Fibroblast of peridontal ligament (primary cell): ENCODE measurements at regions not wholly inside any gene's neighbourhood (a gene's known extent, or its start where the extent isn't known, plus 50 kb on each side); places are given as distances from the start of the nearest gene placed in this dataset.
"Not testable (repeated sequence)": the region's sequence is repeated elsewhere in the genome, so short reads cannot be mapped to it uniquely, and the experiment has no call there.

ENCODE experiments used
- DNase-seq: peaks from one replicate; pipeline ENCODE4 v3.0.0-alpha.2; 2010; ENCODE audit errors: extremely low read depth

DNA sequence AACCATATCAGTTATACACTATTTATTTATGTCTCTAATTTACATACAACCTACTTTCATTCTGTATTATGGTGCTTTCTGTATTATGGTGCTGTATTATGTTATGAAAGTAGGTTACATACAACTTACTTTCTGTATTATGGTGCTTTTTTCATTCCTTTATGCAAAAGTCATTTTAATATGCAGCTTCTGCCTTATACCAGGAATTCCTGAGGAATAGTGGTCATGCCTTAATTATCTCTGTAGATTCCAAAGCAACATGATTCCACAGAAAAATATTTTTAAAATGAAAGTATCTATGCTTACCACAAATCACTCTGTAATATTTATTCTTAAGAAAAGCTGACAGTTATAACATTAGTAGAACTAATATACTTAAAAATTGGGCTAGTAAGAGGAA, 922.0 kb upstream of the NRXN1 start:
- peak; percentile 71 for DNase-seq

DNA sequence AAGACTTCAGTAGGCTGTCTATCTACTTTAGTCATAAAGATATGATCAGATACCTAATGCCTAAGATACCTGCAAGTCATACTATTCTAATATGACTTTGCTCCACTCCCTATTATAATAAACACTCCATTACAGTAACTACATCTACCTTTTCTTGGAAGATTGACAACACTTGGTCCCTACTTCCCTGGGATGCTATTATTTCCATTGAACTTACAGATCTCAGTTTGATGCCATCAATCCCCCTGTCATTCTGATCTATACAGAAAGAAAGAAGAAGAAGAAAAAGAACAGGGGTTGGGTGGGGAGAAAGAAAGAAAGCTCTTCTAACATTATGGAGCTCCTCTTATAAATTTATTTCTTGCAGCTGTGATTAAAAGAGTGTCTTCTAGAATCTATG, 889.1 kb upstream of the NRXN1 start:
- DNase-seq: no peak

DNA sequence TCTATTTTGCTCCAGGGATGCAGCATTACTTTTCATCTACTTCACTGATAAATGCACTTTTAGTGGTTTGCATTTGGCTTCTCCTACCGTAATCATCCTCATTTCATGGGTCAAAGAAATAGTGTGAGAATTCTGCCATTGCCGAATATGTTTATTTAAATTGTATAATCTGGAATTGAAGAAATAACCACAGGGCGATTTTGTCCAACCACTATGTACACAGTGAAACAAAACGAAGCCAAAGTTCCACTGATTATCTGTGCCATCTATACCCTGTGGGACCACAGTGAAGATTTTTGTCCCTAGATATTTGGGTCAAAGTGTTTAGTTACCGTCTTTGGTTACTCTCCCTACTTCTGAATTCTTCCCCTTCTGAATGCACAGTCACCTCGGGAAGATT, 888.6 kb upstream of the NRXN1 start:
- peak; percentile 80 for DNase-seq

DNA sequence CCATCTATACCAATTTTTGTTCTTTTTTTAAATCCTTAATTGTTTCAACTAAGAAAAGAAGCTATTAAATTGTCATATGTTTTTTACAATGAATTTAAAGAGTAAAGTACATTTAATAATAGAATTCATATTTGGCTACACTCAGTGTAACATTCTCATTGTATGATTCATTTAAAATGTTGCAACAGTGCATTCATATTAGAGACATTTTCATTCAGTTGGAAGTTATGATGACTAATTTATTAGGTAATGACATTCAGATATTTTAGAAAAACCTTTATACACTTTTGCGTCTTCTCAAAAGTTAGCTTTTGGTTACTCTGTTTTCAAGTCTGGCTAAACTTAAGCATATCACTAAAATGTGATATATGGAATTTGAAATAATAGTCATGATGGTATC, 887.5 kb upstream of the NRXN1 start:
- DNase-seq: peak; percentile 51

DNA sequence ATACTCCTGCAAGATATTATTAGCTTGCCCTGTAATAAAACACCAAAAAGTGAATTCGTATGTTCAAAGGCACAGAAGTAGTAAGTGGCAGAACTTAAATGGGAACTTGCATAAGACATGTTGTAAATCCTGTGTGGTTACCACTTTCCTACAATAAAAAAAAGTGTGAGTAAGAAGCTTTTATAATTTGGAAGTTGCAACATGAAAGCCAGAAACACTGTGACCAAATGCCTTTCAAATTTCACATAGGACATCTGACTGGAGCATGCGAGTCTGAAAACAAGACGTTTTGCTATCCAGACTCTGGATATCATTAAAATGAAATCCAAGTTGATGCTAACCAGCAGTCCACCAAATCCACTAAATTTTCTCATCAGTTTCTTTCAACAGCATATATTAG, 886.2 kb upstream of the NRXN1 start:
- DNase-seq: peak; percentile 30

DNA sequence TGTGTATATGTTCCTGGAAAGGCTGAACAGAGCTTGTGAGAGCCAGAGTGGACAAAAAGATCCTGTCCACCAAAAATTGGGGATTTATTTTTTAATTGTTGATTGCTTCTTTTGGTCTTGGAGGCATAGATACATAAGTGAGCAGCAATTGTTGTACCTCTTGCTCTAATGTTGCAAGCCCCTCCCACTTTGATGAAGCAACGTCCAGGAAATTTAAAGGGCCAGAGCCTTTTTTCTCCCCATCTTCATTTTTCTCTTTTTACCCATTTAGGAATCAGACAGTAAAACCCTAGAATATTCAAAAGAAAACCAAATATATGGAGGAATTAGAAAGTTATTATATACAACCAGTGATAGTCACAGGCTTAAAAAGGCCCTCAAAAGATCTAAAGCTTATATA, 871.8 kb upstream of the NRXN1 start:
- no peak for DNase-seq

DNA sequence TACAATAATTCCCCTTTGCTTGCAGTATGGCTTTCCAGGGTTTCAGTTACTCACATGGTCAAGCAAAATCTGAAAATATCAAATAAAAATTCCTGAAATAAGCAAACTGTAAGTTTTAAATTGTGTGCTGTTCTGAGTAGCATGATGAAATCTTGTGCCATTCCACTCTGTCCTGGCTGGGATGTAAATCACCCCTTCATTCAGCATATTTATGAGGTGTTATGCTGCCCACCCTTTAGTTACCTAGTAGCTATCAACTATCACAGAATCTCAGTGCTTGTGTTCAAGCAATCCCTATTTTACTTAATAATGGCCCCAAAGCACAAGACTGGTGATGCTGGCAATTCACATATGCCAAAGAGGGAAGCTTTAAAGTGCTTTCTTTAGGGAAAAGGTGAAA, 867.7 kb upstream of the NRXN1 start:
- no peak for DNase-seq

DNA sequence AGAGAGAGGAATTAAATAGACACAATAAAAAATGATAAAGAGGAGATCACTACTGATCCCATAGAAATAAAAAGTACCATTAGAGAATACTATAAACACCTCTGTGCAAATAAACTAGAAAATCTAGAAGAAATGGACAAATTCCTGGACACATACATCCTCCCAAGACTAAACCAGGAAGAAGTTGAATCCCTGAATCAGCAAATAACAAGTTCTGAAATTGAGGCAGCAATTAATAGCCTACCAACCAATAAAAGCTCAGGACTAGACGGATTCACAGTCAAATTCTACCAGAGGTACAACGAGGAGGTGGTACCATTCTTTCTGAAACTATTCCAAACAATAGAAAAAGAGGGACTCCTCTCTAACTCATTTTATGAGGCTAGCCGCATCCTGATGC, 862.7 kb upstream of the NRXN1 start:
- not testable (repeated sequence) for DNase-seq

DNA sequence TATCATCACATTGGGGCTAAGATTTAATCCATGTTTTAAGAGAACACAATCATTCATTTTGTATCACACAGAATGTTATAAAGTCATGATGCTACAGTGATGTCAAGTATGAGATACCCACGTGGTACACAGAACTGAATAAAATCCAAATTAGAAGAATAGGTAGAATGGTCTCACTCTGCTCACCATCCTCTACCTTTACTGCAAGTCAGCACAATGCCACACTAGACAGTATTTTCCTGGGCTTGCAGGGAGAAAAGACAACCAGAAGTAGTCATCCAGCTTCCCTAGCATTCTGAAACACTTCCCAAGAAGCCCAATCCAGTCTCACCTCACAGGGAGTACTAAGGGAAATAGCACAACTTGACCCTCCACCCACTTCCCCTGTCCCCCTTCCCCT, 856.2 kb upstream of the NRXN1 start:
- DNase-seq: no peak

DNA sequence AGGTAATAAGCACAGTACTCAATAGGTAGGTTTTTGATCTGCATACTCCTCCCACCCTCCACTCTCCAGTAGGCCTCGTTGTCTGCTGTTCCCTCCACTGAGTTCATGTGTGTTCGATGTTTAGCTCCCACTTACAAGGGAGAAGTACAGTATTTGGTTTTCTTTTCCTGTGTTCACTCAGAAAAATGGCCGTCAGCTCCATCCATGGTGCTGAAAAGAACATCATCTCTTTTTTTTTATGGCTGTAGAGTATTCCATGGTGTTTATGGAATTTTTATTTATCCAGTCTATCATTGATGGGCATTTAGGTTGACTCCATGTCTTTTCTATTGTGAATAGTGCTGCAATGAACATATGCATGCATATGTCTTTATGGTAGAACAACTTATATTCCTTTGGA, 849.7 kb upstream of the NRXN1 start:
- DNase-seq: no peak

DNA sequence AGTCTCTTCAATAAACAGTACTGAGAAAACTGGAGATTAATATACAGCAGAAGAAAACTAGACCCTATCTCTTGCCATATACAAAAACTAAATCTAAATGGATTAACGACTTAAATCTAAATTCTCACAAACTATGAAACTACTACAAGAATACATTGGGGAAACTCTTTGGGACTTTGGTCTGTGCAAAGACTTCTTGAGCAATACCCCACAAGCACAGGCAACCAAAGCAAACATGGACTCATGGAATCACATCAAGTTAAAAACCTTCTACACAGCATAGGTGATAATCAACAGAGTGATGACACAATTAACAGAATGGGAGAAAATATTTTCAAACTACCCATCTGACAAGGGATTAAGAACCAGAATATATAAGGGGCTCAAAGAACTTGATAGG, 848.2 kb upstream of the NRXN1 start:
- DNase-seq: no peak

DNA sequence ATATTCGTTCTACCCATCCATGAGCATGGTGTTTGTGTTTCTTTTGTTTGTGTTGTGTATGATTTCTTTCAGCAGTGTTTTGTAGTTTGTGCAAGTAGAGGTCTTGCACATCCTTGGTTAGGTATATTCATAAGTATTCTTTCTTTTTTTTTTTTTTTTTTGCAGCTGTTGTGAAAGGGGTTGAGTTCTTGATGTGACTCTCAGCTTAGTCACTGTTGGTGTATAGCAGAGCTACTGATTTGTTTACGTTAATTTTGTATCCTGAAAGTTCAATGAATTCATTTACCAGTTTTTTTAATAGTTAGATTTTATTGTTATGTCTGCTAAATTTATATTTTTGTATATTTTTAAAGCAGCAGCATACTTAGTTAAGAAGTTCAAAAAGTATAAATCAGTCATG, 834.4 kb upstream of the NRXN1 start:
- peak; percentile 57 for DNase-seq

DNA sequence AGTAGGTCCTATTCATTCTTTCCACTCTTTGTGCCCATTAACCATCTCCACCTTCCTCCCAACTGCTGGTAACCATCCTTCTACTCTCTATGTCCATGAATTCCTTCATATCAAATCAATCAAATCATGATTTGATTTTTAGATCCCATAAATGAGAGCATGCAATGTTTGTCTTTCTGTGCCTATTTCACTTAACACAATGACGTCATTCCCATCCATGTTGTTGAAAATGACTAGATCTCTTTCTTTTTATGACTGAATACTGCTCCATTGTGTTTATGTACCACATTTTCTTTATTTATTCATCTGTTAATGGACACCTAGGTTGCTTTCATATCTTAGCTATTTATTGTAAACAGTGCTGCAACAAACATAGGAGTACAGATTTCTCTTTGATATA, 827.3 kb upstream of the NRXN1 start:
- DNase-seq: no peak

DNA sequence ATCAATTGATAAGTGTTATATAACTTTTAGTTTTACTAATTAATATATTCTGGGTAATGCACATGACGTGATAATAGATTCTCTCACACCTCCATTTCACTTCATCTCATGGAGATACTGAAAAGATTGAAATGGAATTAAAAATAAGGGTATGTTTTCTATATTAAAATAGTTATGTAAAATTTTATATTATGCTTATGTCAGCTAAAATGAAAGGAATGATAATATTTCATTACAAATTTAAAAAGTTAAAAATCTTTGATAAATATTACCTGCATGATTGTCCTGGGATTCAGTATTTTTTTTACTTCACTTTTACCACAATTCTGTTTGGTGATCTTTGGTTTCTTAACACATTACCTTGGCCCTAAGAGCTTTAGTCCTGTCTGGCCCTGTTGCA, 823.8 kb upstream of the NRXN1 start:
- no peak for DNase-seq

DNA sequence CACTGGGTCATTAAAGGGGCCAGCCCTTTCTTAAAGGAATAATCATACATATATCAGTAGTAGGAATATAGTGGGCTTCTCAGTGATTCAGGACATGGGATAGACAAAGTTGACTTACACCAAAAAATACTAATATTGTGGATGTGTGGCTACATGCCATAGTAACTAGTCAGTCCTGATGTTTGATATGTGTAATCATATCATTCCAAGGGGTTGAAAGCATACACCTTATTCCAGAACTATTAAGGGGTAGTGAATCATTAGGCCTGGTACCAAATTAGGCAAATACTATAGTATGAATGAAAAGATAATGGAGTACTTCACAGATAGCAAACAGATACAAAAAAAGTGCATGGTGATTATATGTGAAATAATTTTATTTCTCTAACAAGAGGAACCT, 814.9 kb upstream of the NRXN1 start:
- no peak for DNase-seq

DNA sequence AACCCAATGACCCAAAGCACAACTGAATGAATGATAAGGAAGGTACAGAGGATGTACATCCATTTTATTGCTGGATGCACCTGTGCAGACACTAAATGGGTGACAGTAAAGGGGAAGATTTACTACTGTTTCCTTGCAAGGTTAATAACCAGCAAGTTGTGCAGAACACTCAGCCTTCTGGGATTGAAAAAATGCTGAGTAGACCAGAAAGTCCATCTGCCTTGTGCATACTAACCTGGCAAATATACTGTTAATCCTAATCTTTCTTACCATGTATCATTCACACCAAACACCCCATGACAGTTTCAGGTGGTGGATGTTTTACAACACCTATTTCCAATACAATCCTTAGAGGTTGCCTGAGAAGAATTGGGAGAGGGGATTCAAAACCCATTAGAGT, 814.1 kb upstream of the NRXN1 start:
- no peak for DNase-seq

DNA sequence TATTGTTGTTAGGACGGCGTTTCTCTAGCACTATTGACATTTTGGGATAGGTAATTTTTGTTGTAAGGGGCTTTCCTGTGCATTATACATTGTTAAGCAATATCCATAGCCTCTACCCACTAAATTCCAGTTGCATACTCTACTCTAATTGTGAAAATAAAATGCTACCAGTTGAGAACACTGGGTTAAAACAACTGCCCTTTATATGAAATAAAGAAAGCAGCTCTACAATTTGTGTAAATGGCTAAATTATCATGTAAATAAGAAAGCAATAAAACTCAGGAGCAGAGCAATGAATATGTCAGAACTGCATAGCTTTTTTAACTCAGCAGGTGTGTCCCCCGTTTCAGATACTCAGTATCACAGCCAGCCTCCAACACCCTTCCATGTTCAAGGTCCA, 812.7 kb upstream of the NRXN1 start:
- no peak for DNase-seq

DNA sequence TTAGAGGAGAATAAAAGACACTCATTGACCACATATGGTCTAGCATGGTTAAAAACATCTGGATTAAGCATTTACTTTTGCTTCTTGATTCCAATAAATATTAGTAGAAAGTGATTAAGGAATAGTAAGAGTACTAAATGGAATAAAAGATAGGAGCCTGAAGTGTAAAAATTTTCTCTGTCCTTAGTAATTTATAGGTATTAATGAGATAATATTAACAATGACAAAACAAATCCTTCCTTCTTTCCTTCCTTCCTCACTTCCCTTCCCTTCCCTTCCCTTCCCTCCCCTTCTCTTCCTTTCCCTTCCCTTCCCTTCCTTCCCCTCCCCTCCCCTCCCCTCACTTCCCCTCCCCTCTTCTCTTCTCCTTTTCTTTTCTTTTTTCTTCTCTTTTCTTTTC, 797.5 kb upstream of the NRXN1 start:
- DNase-seq: no peak

DNA sequence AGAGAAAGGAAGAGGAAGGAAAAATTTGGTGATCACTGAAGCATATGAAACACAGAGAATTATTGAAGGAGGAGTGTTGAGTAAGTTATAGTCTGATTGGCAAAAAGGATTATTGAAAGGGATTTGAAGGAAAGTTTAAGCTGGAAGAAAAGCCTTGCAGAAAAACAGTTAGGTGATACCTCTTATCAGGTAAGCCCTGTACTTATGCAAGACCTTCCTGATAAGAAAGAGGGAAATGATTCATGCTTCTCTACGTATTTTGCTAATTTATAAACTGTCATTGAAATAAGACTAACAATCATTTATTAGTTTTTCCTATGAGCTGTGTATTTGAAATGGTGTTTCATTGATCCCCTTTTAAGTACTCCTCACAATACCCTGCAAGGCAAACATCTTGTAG, 793.9 kb upstream of the NRXN1 start:
- no peak for DNase-seq

DNA sequence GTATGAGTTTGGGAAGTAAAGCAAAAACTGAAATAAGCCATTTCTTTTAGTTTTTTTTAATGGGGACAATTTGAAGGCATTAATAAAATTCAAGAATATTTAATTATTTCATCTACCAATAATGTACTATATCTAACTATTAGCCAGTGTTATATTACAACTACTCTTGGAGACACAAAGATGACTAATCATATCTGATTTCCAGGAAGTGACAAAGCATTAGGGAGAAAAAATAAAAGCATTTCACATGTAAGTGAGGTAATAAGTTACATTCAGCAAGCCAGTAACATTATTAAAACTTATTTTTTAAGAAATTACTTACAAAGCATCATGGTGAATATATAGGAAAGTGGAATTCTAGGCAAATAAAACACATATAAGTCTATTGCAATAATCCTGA, 781.3 kb upstream of the NRXN1 start:
- DNase-seq: peak; percentile 67

DNA sequence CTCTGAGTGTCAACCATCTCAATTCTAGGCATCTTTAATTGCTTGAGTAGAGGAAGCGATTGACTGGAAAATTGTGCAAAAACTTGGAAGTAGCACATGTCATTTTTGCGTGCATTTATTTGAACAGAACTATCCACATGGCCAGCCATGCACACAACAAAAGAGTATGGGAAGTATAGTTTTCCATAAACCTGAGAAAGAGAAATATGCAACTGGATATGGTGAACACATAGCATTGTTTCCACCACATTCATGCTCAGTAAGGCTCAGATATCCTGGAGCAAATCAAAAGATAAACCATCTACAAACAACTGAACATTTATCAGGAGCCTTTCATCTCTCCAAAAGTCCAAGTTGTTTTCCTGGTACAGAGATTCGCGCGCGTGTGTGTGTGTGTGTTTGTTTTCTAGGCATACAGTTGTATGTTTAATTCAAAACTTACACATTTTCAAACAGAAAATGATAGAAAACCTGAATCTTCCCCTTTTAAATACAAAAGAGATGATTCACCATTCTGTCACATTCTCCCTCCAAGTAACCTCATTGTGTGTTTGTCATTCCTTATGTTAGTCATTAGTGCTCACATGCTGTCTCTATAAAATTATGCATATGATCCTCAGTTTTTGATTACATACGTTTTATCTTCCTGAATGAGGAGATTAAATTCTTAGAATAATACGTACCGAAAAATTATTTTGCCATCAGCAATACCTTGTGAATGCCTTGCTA, 780.4 kb upstream of the NRXN1 start:
- peak; percentile 59 for DNase-seq

DNA sequence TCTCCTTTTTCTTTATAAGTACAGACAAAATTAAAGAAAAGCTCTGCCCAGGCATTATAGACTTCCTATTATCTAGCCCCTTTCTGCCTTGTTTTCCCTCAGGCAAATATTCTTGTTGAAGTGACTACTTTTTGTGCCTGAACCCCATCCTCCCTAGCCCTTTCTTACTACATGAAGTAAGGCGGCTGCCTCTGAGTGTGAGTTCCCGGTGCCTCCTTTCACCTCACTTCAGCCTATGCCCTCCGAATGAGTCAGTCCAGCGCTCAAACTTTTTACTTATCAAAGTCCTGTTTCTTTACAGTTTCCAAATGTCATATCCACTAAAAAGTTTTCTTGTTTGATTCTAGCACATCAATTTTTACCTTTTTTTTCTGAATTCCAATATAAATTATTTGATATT, 778.3 kb upstream of the NRXN1 start:
- no peak for DNase-seq

DNA sequence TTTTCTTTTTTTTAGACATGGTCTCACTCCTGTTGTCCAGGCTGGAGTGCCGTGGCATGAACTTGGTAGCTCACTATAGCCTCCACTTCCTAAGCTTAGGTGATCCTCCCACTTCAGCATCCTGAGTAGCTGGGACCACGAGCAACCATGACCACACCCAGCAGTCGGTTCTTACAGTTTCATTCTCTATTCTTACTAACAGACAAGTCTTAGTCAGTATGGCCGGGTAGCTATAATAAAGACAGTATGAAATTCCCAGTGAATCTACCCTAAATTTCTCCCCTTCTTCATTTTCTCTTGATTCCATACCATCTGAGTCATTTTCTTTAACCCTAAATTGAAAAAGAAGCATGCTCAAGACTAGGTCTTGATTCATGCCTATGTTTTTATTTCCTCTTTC, 775.3 kb upstream of the NRXN1 start:
- DNase-seq: peak; percentile 7

DNA sequence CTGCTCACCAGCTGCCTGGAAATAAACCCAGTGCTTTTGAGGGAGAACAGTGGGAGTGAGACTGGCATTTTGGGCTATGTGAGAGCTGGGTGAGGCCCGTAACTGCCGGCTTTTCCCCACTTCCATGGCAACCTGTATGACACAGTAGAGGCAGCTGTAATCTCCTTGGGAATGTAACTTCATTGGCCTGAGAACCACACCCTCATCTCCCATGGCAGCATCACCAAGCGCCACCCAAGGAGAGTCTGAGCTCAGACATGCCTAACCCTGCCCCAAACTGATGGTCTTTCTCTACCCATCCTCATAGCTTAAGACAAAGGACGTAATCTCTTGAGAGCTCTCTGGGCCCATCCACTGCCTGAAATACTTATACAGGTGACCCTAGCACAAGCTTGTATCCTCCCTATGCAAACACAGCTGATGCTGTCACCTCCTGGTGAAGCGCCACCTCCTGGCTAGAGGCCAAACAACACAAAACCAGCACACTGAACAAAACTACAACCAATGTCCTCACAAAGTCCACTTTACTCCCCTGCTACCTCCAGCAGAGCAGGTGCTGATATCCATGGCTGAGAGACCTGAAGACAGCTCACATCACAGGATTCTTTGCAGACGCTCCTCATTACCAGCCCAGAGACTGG, 763.4 kb upstream of the NRXN1 start:
- DNase-seq: no peak
